Esophagus squamous epithelium (tissue), 5 donors: ENCODE measurements at regions not wholly inside any gene's neighbourhood (a gene's known extent, or its start where the extent isn't known, plus 50 kb on each side); places are given as distances from the start of the nearest gene placed in this dataset.
"Not testable (repeated sequence)": the region's sequence is repeated elsewhere in the genome, so short reads cannot be mapped to it uniquely, and the experiment has no call there.

Experiments used
- DNase-seq: peaks from one replicate; lab custom pipeline; 2025; lab: John Stamatoyannopoulos, UW
- H3K27ac ChIP-seq, 4 donors: fragments of 200-600 bp; sonication (generic); one replicate each; pipeline ENCODE4 v1.5.1; 2016 to 2019; ENCODE audit warnings: mild to moderate bottlenecking in 1 of 4
- H3K27me3 ChIP-seq, 4 donors: fragments of 200-600 bp; sonication (generic); 1 replicate in 3 of 4; 2 replicates in 1 of 4; pipeline versions ENCODE4 v1.5.1 to v1.6.0; 2017 to 2021; ENCODE audit warnings: antibody characterized with exemption in 1 of 4
- H3K36me3 ChIP-seq, 3 donors: fragments of 200-600 bp; sonication (generic); one replicate each; pipeline ENCODE4 v1.5.1; 2016 to 2019
- H3K4me1 ChIP-seq, 3 donors: fragments of 200-600 bp; sonication (generic); one replicate each; pipeline ENCODE4 v1.5.1; 2017 to 2019
- H3K4me3 ChIP-seq, 4 donors: fragments of 200-600 bp; sonication (generic); 1 replicate in 3 of 4; 2 replicates in 1 of 4; pipeline ENCODE4 v1.5.1; 2016 to 2019; ENCODE audit warnings: mild to moderate bottlenecking in 2 of 4, moderate library complexity in 1 of 4
- H3K9me3 ChIP-seq, 3 donors: fragments of 200-600 bp; sonication (generic); one replicate each; pipeline ENCODE4 v1.5.1; 2016 to 2019
- CTCF ChIP-seq, 6 experiments: fragments of 450-650 bp in 4 of 6; fragments of 200-600 bp in 2 of 6; sonication (generic) in 2 of 6; IDR thresholded peaks; one replicate each; pipeline ENCODE4 v1.5.1; 2016 to 2019; ENCODE audit warnings: antibody characterized with exemption in 6 of 6, mild to moderate bottlenecking in 4 of 6, moderate library complexity in 4 of 6
- POLR2A ChIP-seq, 4 donors: fragments of 450-650 bp; IDR thresholded peaks; one replicate each; pipeline ENCODE4 v1.6.1; 2017; ENCODE audit warnings: antibody characterized with exemption in 4 of 4, mild to moderate bottlenecking in 4 of 4, moderate library complexity in 3 of 4
- WGBS, 2 donors: methylation state at CpG; one replicate each; pipeline ENCODE4 v1.1.5; 2018; 5-methylcytosine and 5-hydroxymethylcytosine counted together
- intact Hi-C: fragments of 100-400 bp; cut with DNase I; formaldehyde crosslinking; loops from one replicate; pipeline ENCODE4 v1.15.0; 2022
- donor health status: DM: yes; HTN: yes; CAD: no.

DNA sequence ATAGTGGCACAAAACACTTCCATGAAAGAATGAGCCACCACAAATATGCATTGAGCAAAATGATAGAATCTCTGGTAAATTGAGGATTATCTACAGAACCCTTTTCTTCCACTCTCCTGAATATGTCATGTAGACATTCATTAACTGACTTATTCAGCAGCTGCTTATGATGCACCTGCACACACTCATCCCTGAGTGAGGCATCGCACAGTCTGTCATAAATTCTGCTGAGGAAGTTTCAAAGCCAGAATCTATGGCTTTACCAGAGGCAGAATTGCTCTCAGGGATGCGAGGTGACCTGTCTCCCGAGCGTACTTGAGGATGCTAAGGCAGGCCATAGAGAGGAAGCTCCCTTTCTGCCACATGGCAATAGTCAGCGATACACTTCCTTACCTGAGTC, 1090.2 kb downstream of the UQCRFS1 start:
- TF ChIP-seq POLR2A (IDR thresholded peaks at IDR 0.05): no peak
- TF ChIP-seq CTCF (IDR thresholded peaks at IDR 0.05): no peak
- no peak overlapping the region for H3K27ac ChIP-seq
- DNase-seq: no peak
- no peak overlapping the region for H3K4me3 ChIP-seq
- WGBS, 2 donors: 79 to 85% methylated on average over 5 of the region's 5 CpGs
- H3K36me3 ChIP-seq: no peaks in the 10 kb centered on the region
- H3K4me1 ChIP-seq: no peaks in the 10 kb centered on the region
- no peaks in the 10 kb centered on the region for H3K27me3 ChIP-seq
- intact Hi-C loops: no loop called here
- H3K9me3 ChIP-seq: no peaks in the 10 kb centered on the region

GRCh38 chr19:28118235-28118634, 1094.7 kb downstream of the UQCRFS1 start:
- Histone ChIP-seq H3K27ac (no peak overlapping the region), H3K4me1 (no peaks in the 10 kb centered on the region), H3K27me3 (no peaks in the 10 kb centered on the region), H3K9me3 (peaks cover 0 to 5% (median 0%) of the 10 kb centered on the region in 3 donors), H3K4me3 (no peak overlapping the region), H3K36me3 (no peaks in the 10 kb centered on the region)
- DNase-seq: no peak
- intact Hi-C loops: no loop called here
- no peak for TF ChIP-seq POLR2A (IDR thresholded peaks at IDR 0.05)
- no peak for TF ChIP-seq CTCF (IDR thresholded peaks at IDR 0.05)
- 48 to 50% methylated on average over 5 of the region's 5 CpGs for WGBS, 2 donors

- Histone ChIP-seq H3K4me1 (no peaks in the 10 kb centered on the region), H3K4me3 (no peak overlapping the region), H3K27ac (no peak overlapping the region), H3K27me3 (no peaks in the 10 kb centered on the region), H3K9me3 (peaks cover 0 to 5% (median 0%) of the 10 kb centered on the region in 3 donors), H3K36me3 (no peaks in the 10 kb centered on the region)
- intact Hi-C loops: no loop called here
- DNase-seq: no peak
- no peak for TF ChIP-seq POLR2A (IDR thresholded peaks at IDR 0.05)
- no peak for TF ChIP-seq CTCF (IDR thresholded peaks at IDR 0.05)
Observed at GRCh38 chr19:28117143-28117542, 1095.8 kb downstream of the UQCRFS1 start.

GRCh38 chr19:28116379-28116778, 1096.6 kb downstream of the UQCRFS1 start:
- WGBS, 2 donors: 78 to 80% methylated on average over 4 of the region's 4 CpGs
- intact Hi-C loops: not testable (repeated sequence)

GRCh38 chr19:28103921-28104320, 1109.0 kb downstream of the UQCRFS1 start:
- Histone ChIP-seq H3K27ac (no peak overlapping the region), H3K36me3 (no peaks in the 10 kb centered on the region), H3K9me3 (peaks cover 0 to 4% (median 0%) of the 10 kb centered on the region in 3 donors), H3K27me3 (no peaks in the 10 kb centered on the region), H3K4me3 (no peak overlapping the region), H3K4me1 (no peaks in the 10 kb centered on the region)
- no peak for TF ChIP-seq CTCF (IDR thresholded peaks at IDR 0.05)
- no peak for TF ChIP-seq POLR2A (IDR thresholded peaks at IDR 0.05)
- intact Hi-C loops: no loop called here
- 38 to 49% methylated on average over 3 of the region's 3 CpGs for WGBS, 2 donors
- DNase-seq: no peak

More at GRCh38 chr19:28116379-28116778, 1096.6 kb downstream of the UQCRFS1 start:
- not testable (repeated sequence) for H3K27ac ChIP-seq, H3K4me3 ChIP-seq, H3K9me3 ChIP-seq, H3K36me3 ChIP-seq, DNase-seq, H3K27me3 ChIP-seq, H3K4me1 ChIP-seq

- peaks cover 0 to 17% (median 0%) of the 10 kb centered on the region in 3 donors for H3K9me3 ChIP-seq
- H3K4me1 ChIP-seq, H3K36me3 ChIP-seq, H3K27ac ChIP-seq, H3K4me3 ChIP-seq, H3K27me3 ChIP-seq, DNase-seq, intact Hi-C loops: not testable (repeated sequence)
- 83 to 90% methylated on average over 1 of the region's 1 CpG for WGBS, 2 donors
Observed at GRCh38 chr19:28084659-28085157, 1128.2 kb downstream of the UQCRFS1 start.
